Fibroblast of pulmonary artery (primary cell): ENCODE measurements at regions not wholly inside any gene's neighbourhood (a gene's known extent, or its start where the extent isn't known, plus 50 kb on each side); places are given as distances from the start of the nearest gene placed in this dataset.

Experiments used
- DNase-seq: peaks from one replicate; pipeline ENCODE4 v3.0.0-alpha.2; 2010; ENCODE audit warnings: low read depth
- H3K4me3 ChIP-seq: replicated peaks from 2 replicates; pipeline ENCODE4 v1.5.1; 2011; ENCODE audit warnings: low read depth, mild to moderate bottlenecking, control low read depth, low read length, moderate library complexity
- TF ChIP-seq, protein P1 (sequence below): IDR thresholded peaks from 2 replicates; pipeline ENCODE4 v1.5.1; 2011; ENCODE audit warnings: mild to moderate bottlenecking, control low read depth, low read length, inconsistent platforms; ENCODE audit errors: missing control alignments

DNA sequence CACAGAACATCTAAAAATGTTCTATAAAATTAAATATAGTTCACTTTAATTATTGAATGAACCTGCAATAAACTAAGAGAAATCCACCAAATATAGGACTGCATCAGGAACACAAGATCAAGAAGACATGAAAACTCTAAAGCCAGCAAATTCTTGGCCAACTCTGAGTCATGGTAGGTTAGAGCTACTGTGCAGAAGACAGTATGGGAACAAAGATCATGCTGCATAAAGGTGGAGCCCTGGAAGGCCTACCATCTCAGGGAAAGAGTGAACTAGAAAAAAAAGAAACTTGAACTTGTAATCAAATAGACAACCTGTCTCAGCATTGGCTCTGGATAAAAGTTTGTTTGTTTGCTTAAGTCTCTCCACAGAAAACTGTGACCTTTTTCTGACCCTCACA is 66.9 kb upstream of the CNOT2 start:
- DNase-seq = no peak
- TF ChIP-seq, protein P1, sequence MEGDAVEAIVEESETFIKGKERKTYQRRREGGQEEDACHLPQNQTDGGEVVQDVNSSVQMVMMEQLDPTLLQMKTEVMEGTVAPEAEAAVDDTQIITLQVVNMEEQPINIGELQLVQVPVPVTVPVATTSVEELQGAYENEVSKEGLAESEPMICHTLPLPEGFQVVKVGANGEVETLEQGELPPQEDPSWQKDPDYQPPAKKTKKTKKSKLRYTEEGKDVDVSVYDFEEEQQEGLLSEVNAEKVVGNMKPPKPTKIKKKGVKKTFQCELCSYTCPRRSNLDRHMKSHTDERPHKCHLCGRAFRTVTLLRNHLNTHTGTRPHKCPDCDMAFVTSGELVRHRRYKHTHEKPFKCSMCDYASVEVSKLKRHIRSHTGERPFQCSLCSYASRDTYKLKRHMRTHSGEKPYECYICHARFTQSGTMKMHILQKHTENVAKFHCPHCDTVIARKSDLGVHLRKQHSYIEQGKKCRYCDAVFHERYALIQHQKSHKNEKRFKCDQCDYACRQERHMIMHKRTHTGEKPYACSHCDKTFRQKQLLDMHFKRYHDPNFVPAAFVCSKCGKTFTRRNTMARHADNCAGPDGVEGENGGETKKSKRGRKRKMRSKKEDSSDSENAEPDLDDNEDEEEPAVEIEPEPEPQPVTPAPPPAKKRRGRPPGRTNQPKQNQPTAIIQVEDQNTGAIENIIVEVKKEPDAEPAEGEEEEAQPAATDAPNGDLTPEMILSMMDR = no peak

DNA sequence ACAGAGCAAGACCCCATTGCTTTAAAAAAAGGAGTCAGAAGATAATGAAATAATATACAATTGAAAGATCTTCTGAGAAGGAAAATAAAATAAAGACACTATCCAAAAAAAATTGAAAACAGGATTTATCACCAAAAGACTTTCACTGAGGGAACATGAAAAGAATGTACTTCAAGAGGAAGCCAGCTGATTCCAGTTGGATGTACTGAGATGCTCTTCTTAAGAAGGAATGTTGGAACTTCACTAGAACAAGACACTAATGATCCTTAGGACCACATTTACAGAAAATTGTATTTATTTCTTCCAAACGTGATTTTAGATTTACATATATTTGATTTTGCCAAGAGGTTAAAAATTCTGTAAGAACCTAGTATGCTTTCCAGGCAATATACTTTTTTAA is 65.6 kb upstream of the CNOT2 start:
- TF ChIP-seq, protein P1 = no peak
- H3K4me3 ChIP-seq = no peak overlapping the region
- peak; percentile 34 for DNase-seq

More for the DNA sequence above, 66.9 kb upstream of the CNOT2 start:
- no peak overlapping the region for H3K4me3 ChIP-seq

DNA sequence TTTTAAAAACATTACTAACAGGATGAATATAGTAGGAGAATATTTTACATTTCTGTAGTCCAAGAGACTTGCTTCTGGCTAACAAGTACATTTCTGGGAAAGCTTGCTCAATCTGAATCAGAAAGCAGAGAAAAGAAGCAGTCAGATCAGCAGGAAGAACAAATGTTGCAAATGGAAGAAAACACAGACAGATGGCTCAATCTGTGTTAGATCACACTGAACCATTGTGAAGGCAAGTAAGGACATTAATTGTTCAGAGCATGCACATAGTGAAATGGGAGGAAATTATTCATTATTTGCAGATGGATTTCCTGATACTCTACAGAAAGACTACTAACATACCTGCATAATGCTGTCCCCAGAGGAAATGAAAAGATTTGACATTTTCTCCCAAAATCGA is 65.2 kb upstream of the CNOT2 start:
- DNase-seq = peak; percentile 65

DNA sequence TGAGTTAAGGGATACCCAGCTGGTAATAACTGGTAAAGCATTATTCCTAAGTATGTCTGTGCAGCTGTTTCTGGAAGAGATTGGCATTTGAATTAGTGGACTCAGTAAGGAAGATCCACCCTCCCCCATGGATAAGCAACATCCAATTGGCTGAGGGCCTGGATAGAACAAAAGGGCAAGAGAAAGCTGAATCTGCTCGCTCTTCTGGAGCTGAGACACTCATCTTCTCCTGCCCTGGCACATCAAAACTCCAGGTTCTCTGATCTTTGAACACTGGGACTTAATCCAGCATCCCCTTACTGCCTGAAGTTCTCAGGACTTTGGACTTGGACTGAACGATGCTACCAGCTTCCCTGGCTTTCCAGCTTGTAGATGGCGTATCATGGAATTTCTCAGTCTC is 63.1 kb upstream of the CNOT2 start:
- no peak overlapping the region for H3K4me3 ChIP-seq
- TF ChIP-seq, protein P1 = no peak
- no peak for DNase-seq

More for the DNA sequence above, 65.2 kb upstream of the CNOT2 start:
- no peak overlapping the region for H3K4me3 ChIP-seq
- TF ChIP-seq, protein P1 = no peak

DNA sequence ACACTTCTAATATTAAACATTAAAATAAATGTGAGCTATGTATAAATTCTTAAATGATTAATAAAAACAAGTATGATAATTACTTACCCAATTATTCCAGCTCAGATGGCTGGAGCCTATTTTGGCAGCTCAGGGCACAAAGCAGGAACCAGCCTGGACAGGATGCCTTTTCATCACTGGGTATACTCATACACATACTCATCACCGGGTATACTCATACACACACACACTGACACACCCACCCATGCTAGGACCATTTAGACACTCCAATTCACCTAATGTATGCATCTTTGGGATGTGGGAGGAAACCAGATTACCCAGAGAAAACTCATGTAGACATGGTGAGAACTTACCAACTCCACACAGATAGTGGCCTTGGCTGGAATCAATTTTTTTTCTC is 57.9 kb upstream of the CNOT2 start:
- no peak overlapping the region for H3K4me3 ChIP-seq
- no peak for DNase-seq
- TF ChIP-seq, protein P1 = no peak

DNA sequence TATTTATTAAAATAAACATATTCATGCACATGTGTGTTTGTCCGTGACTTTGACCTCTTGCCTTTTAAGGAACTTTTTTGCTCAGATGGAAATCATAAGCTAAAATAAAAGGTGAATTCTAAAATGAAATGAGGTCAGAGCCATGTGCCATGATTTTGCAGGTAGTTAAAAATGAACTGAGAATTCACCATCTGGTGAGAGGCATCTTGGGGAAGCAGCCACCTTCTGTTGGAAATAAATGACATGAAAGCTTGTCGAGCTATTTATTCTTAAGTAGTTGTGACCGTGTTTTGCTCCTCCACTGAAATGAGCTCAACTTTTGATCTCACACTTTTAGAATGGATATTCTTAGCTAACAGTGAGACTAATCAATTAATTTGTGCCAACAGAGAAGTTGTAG is 56.8 kb upstream of the CNOT2 start:
- no peak for DNase-seq
- TF ChIP-seq, protein P1 = no peak

DNA sequence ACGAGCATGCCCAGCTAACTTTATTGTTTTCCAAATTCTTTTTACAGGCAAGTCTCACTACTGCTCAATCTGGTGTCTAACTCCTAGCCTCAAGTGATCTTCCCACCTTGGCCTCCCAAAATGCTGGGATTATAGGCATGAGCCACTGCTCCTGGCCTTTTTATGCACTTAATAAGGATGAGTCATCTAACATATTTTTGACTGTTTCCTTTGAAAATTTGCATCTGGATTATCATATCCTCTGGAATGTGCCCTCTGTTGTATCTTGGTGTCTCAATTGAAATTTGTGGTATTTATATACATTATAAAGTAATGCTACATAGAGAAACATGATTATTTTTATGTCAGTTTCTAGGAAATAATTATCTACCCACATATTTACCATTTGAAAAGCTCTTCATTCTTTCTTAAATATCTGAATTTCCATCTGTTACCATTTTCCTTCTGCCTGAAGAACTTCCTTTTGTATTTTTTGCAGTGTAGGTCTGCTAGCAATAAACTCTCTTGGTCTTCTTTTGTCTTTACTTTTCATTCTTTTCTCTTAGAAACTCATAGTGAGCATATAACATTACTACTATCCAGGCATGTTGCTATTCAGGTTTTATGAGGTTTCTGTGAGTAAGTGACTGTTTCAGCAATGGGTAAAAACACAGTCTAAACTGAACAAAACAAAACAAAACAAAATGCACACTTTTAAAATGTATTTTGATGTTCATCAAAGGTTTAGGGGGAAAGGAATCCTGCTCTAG is 52.8 kb upstream of the CNOT2 start:
- no peak overlapping the region for H3K4me3 ChIP-seq
- TF ChIP-seq, protein P1 = no peak
- DNase-seq = peak; percentile 51

More for the DNA sequence above, 56.8 kb upstream of the CNOT2 start:
- no peak overlapping the region for H3K4me3 ChIP-seq
